ENCODE measurements at regions not wholly inside any gene's neighbourhood (a gene's known extent, or its start where the extent isn't known, plus 50 kb on each side); places are given as distances from the start of the nearest gene placed in this dataset.

GRCh38 chr17:79520167-79521165, 90.4 kb downstream of the RBFOX3 start:
- DNase-seq = no peak

- no peak for DNase-seq
Measured at GRCh38 chr17:79519601-79520000, 91.2 kb downstream of the RBFOX3 start.

DNA sequence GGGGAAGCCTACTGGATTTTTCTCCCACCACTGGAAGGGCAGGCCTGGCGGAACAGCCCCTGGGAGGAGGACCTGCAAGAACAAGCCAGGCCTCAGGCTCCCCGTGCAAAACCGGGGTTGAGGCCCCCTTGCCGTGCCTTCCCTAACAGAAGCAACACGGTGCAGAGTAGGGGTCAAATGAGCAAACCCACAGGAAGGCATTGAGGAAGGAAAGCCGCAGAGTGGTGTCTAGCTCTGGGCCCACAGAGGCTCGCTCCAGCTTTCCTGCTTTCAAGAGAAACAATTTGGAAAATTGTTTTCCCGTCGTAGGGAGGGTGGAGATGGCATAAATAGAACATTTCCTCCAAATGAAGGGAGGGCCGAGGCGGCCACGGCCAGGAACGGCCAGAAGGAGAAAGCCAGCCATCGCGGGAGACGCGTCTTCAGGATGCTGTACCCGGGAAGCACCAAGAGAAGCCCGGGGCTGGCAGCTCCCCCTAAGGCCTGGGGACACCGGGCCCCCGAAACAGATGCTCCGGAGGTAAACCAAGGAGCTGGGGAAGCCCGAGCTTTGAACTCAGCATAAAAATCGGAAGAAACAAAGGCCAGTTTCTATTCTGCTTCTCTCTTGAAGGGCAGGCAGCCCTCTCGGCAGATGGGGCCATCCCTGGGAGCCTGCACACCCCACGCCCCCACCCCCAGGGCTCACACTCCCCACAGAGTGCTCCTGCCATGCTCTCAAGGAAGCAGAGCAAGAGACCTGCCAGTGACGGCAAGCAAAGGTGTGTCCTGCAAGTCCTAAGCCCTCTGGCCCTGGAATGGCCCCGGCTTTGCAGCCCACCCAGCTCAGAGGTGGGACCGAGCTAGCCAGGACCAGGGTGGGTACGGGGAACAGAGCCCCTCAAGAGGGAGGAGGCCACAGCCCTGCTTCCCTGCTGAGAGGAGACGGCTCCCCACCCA, 92.0 kb downstream of the RBFOX3 start:
- DNase-seq = no peak

DNA sequence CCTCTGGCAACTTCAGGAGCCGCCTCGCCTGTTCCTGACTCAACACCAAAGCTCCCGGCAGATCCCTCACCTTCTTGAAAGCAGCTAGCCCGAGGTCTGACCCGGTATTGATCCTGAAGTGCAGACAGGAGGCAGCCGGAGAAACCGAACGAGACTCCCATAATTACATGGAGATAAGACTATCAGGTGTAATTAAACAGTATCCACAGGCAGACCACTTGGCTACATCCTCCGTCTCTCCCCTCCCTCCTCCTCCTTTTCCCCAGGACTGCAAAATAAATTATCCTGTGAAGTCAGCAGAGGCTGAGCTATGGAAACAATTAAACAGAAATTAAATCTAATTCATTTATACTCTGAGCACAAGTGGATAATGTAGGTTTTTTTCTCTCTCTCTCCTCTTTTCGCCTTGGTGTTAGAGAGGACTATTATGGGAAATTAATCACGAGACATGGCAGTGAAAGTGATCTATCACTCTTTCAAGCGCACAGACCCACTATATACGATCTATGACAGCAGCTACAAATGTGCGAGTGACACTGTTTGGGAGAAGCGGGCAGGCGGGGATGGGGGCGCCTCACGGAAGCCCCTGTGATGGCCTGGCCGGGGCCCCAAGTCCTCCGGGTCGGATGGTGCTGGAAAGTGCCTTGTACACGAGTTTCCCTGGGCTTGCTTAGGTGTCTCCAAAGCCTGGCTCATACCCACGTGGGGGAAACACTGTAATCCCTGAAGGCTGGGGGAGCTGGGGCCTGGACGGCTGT, 92.8 kb downstream of the RBFOX3 start:
- DNase-seq = no peak

GRCh38 chr17:79515646-79516571, 94.9 kb downstream of the RBFOX3 start:
- no peak for DNase-seq

DNA sequence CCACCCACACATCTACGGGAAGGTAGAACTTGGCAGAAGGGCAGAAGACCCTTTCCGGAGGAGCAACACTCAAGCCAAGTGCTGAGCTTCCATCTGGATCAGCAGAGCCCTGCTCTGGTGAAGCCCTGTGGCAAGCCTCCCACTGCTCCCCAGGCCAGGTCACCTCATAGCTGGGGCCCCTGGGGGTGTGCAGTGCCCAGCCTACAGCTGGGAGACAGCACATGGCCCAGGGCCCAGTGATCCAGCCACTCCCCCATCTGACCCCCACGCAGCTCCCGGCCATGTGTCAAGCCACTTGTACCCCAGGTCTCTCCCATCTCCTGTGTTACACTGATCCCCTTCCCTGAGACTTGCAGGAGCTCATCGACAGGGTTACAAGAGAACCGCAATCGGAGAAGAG, 95.7 kb downstream of the RBFOX3 start:
- no peak for DNase-seq

DNA sequence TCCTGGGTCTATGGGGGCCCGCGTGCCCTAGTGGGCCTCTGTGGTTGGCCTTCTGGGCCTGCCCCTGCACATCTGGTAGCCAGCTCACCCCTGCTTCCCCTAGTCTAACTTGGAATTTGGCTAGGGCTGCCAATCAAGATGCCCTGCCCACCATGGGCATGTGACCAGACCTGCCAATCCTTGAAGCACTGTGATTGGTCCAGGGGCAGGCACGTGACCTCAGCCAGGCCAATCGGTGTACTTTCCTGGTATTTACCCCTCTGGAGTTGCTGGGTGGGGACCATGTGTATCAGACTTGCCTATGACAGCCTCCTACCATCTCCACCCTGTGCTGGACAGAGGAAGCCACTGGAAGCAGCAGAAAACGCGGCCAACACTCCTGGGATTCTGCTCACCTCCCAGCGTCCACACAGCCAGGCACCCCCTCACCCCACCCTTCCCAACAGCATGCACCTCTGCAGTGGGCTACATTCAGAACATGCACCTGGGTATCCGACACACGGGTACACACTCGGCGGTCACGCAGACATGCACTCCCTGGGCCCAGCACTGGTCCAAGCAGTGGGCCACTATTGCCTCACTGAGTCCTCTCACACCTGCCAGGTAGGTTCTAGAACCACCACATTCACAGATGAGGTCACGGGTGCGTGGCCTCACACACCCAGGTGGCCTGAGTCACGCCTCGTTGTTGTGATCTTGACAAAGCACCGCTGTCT, 96.9 kb downstream of the RBFOX3 start:
- no peak for DNase-seq

DNA sequence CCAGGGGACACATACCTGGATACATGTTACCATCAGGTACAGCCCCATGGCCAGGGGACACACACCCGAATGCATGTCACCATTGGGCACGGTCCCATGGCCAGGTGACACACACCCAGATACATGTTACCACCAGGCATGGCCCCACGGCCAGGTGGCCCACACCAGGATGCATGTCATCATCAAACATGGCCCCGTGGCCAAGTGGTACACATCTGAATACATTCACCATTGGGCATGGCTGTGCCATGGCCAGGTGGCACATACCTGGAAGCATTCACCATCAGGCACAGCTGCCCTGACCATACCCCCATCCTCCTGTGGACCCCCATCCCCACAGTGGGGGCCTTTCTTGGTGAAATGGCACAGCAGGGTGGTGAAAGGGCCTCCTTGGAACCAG, 97.6 kb downstream of the RBFOX3 start:
- no peak for DNase-seq

DNA sequence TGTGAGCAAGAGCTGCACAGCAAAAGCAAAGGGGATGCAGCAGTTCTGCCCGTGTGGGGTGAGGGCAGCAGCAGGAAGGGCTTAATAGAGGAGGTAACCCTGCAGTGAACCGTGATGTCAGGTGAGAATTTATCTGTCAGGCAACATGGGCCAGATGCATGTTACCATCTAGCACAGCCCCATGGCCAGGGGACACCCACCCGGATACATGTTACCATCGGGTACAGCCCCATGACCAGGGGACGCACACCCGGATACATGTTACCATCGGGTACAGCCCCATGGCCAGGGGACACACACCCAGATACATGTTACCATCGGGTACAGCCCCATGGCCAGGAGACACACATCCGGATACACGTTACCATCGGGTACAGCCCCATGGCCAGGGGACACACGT, 99.4 kb downstream of the RBFOX3 start:
- no peak for DNase-seq

DNA sequence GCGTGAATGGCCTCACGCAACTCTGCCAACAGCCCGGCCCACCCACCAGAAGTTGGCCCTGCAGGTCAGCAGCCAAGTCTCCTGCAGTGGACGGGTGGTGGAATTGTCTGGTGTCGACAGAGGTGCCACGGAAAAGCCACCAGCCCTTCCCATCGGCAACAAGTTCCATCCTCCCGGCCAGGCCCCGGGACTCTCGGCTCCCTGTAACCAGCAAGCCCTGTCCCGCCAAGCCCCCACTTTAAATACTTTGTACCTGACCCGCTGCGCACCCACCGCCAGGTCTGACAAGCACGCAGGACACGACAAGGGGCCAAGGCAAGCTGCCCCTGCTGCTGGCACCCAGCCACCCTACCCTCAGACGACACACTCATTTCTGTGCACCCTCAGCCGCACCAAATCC, 100.8 kb downstream of the RBFOX3 start:
- no peak for DNase-seq

- no peak for DNase-seq
Measured at GRCh38 chr17:79509490-79509889, 101.4 kb downstream of the RBFOX3 start.

GRCh38 chr17:79509008-79509407, 101.8 kb downstream of the RBFOX3 start:
- DNase-seq = no peak

DNA sequence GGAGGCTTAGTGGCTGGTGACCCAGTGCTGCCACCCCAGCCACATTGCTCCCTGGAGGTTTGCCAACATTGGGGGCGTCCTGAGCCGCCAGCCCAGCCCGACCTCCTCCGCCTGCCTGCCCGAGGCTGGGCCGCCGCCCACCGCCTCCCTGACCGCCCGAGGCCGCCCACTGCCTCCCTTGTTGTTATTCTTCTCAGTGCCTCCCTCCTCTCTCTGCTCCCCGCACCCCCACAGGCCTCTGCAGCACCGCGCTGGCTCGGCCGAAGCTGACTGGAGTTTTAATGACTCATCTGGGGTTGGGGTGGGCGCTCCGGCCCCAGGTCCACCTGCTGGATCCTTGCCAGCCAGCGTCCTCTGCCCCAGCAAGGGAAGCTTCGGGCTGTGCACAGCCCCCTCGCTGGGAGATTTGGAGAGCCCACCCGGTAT, 102.5 kb downstream of the RBFOX3 start:
- no peak for DNase-seq

GRCh38 chr17:79506955-79507354, 103.9 kb downstream of the RBFOX3 start:
- no peak for DNase-seq

- no peak for DNase-seq
Measured at GRCh38 chr17:79506150-79506870, 104.5 kb downstream of the RBFOX3 start.

DNA sequence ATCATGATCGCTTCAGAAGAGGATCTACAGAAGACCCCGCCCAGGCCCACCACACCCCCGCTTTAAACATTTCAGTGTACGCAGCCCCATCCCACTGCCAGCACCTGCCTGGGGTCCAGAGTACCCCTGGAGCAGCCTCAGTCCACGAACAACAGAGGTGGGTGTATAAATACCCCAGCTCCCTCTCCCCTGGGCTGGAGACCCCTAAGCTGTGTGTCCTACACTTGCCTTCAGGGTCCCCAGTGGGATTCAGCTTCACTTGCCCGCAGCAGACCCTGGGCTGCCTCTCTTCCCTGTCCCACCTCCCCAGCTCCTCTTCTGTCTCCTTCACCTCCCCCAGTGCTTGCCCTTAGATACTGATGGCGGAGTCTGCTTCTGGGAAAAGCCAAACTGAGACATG, 105.7 kb downstream of the RBFOX3 start:
- no peak for DNase-seq

DNA sequence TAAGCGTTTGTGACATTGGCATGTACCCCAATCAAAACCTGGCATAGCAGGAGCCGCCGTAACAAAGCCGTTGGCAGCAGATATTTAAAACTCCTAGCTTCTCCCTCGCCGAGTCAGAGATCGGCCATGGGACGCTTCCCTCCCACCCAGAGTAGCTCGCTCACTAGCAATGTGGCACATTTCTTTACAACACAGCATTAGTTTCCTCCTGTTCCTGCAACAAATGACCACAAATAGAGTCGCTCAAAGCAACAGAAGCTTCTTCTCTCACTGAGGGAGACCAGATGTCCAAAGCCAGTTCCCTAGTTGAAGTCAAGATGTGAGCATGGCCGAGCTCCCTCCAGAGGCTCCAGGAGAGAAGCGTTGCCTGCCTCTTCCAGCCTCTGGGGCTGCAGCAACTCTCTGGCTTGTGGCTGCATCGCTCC, 106.7 kb downstream of the RBFOX3 start:
- DNase-seq = no peak

DNA sequence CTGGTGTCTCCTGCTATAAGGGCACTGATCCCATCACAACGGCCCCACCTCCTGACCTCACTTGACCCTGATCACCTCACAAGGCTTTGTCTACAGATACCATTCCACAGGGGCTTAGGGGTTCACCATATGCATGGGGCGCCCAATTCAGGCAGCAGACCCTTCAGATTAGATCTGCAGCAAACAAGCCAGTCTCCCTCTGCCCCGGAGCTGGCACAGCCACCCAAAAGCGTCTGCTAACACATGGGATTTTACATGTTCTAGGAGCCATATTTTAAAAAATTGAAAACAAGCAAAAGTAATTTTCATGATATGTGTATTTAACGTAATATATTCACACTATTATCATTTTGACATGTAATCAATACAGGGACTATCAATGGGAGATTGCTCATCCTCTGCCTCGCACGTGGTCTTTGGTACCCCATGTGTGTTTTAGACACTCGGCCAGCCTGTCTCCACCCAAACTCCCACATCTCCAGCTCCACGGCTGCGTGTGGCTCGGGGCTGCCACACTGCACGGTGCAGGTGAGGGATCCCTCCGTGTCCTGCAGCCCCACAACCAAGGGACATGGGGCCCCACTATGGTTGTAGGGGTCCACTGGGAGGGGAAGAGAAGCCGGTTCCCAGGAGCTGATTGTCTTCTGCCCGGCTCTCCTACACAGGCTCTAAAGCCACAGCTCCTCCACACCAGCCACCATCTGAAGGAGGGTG, 107.6 kb downstream of the RBFOX3 start:
- no peak for DNase-seq

- DNase-seq = no peak
Measured at GRCh38 chr17:79501910-79502309, 108.9 kb downstream of the RBFOX3 start.
